H4 (cell line): ENCODE measurements at regions not wholly inside any gene's neighbourhood (a gene's known extent, or its start where the extent isn't known, plus 50 kb on each side); places are given as distances from the start of the nearest gene placed in this dataset.

Source experiments
- DNase-seq: peaks from one replicate; pipeline ENCODE4 v3.0.0-alpha.2; 2015; ENCODE audit warnings: low spot score

- DNase-seq = no peak
Observed at GRCh38 chr5:158119961-158120723, 261.2 kb upstream of the CLINT1 start.

GRCh38 chr5:158117467-158118160 lies 258.7 kb upstream of the CLINT1 start:
- DNase-seq = no peak

GRCh38 chr5:158116965-158117364 lies 258.0 kb upstream of the CLINT1 start:
- no peak for DNase-seq

GRCh38 chr5:158115468-158115867 lies 256.5 kb upstream of the CLINT1 start:
- no peak for DNase-seq

- DNase-seq = no peak
Observed at GRCh38 chr5:158108177-158108576, 249.2 kb upstream of the CLINT1 start.

GRCh38 chr5:158100373-158100888 lies 241.5 kb upstream of the CLINT1 start:
- DNase-seq = no peak

- no peak for DNase-seq
Observed at GRCh38 chr5:158099571-158100105, 240.7 kb upstream of the CLINT1 start.

GRCh38 chr5:158096835-158097234 lies 237.9 kb upstream of the CLINT1 start:
- DNase-seq = no peak

- DNase-seq = no peak
Observed at GRCh38 chr5:158086856-158087255, 227.9 kb upstream of the CLINT1 start.

GRCh38 chr5:158084292-158084691 lies 225.3 kb upstream of the CLINT1 start:
- DNase-seq = no peak

- no peak for DNase-seq
Observed at GRCh38 chr5:158082696-158083287, 223.8 kb upstream of the CLINT1 start.

GRCh38 chr5:158080112-158080511 lies 221.2 kb upstream of the CLINT1 start:
- DNase-seq = no peak

GRCh38 chr5:158079097-158079496 lies 220.2 kb upstream of the CLINT1 start:
- no peak for DNase-seq

- DNase-seq = peak; percentile 42
Observed at GRCh38 chr5:158074992-158075769, 216.2 kb upstream of the CLINT1 start.

GRCh38 chr5:158074597-158074991 lies 215.6 kb upstream of the CLINT1 start:
- DNase-seq = no peak

GRCh38 chr5:158070859-158071258 lies 211.9 kb upstream of the CLINT1 start:
- DNase-seq = no peak

- DNase-seq = no peak
Observed at GRCh38 chr5:158069838-158070237, 210.9 kb upstream of the CLINT1 start.

GRCh38 chr5:158068964-158069363 lies 210.0 kb upstream of the CLINT1 start:
- no peak for DNase-seq

- DNase-seq = no peak
Observed at GRCh38 chr5:158066076-158066475, 207.1 kb upstream of the CLINT1 start.

GRCh38 chr5:158064334-158065123 lies 205.6 kb upstream of the CLINT1 start:
- no peak for DNase-seq

- no peak for DNase-seq
Observed at GRCh38 chr5:158063052-158063451, 204.1 kb upstream of the CLINT1 start.
